Activated T-cell treated with anti-CD3 and anti-CD28 coated beads for 1 hour (primary cell): ENCODE measurements at regions not wholly inside any gene's neighbourhood (a gene's known extent, or its start where the extent isn't known, plus 50 kb on each side); places are given as distances from the start of the nearest gene placed in this dataset.
"Not testable (repeated sequence)": the region's sequence is repeated elsewhere in the genome, so short reads cannot be mapped to it uniquely, and the experiment has no call there.

ENCODE experiments used
- DNase-seq: peaks from one replicate; pipeline ENCODE4 v3.0.0-alpha.2; 2020; ENCODE audit warnings: low read depth

DNA sequence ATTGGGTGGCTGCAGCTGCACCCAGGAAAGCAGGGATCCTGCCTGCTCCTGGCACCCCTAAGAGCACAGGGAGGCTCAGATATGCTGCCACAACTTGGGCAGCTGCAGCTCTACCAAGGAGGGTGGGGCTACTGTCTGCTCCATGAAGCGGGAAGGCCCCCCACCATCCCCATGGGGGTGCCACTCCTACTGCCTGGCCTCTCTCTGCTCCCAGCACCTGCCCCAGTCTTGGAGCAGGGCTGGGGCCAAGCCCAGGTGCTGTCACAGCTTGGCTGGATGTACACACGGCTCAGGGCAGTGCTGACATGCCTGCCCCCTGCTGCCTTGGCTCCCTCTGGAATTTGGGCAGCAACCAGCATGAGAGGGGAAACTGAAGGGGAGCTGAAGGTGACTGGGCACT, 214.7 kb upstream of the PLPPR1 start:
- no peak for DNase-seq

DNA sequence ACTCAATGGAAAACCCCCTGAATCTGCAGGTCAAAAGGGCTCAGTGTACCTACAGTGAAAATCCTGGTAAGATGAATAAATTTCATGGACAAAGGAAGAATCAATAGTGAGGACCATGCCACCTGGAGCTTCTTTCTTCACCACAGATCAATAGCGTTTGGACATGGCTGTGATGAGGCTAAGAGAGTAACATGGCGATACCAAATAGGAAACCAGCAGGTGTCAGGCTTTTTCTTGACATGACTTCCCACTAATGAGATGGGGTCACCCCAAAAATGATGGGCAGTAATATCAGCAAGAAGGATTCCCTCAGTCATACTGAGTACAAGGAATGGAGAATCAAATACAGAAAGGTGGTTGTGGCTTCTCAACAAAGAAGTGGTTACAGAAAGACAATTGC, 208.5 kb upstream of the PLPPR1 start:
- no peak for DNase-seq

- DNase-seq, result not testable (repeated sequence)
Observed at GRCh38 chr9:100833035-100833434, 195.5 kb upstream of the PLPPR1 start.

GRCh38 chr9:100838857-100839256, 189.7 kb upstream of the PLPPR1 start:
- DNase-seq, result no peak

- DNase-seq, result no peak
Observed at GRCh38 chr9:100848726-100849125, 179.8 kb upstream of the PLPPR1 start.

DNA sequence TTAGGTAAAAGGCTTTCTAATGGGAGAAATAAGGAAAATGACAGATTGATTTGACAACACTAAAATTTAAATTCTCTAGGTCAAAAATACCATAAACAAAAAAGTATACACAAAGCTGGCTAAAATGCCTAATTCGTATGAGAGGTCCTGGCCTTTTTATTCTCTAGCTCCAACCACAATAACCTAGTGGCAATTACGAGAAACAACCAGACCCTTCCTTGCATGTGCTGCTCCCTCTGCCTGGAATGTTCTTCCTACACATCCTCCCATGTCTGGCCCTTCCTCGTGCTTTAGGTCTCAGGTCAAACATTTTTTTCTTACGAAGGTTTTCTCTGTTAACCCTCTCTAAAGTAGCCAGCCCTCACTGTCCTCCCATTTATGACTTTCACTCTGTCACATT, 176.4 kb upstream of the PLPPR1 start:
- no peak for DNase-seq

DNA sequence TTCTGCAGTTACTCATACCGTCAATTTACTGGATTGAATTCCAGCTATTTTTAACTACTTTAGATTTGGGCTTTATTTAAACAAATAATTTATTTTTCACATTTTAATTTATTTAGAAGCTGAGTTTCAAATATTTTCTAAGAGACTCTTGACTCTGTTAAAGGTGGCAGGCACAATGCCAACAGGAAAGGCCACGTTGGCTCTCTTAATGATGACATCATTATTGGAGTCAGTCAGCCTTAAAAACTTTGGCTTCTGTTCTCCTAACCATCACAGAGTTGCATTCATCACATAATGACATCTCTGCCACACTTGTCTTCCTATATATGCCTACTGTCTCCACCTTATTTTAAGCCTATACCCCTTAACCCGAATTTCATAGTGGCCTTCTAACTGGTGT, 172.3 kb upstream of the PLPPR1 start:
- no peak for DNase-seq

GRCh38 chr9:100865111-100865510, 163.4 kb upstream of the PLPPR1 start:
- no peak for DNase-seq

- no peak for DNase-seq
Observed at GRCh38 chr9:100865648-100866047, 162.9 kb upstream of the PLPPR1 start.

GRCh38 chr9:100869326-100869725, 159.2 kb upstream of the PLPPR1 start:
- no peak for DNase-seq

DNA sequence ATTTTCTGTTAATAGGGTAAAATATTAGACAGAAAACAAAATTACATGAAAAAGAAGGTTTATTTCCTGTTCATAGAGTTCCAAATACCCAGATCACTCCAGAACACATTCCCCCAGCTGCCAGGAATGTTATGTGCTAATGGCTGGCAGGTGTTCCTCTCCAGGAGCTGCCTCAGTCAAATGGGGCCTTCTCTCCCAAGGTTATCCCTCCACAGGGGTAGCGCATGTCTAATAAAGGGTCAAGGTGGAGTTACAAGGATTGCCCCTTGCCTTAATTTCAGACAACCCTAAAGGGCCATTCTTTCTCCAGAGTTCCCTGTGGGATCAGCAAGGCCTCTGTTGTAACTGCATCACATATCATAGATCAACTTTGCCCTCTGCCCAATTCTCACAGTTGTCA, 148.6 kb upstream of the PLPPR1 start:
- no peak for DNase-seq

- no peak for DNase-seq
Observed at GRCh38 chr9:100880284-100880683, 148.2 kb upstream of the PLPPR1 start.

DNA sequence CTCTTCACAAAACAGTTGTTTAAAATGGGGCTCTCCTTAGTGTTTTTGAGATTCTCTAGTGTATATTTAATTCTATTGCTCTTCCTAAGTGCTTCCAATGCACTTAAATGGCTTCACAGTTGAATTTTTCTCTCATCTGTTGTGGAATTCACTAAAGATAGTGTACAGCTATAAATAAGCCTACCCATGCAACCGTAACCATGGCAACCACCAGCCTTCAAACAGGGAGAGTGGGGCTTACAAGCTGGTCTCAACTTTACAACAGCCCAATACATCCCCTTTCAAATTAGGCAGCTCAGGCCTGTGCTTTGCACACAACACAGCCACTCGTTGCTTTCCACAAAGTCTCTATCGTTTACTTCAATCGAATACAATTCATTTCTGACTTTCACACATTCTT, 144.0 kb upstream of the PLPPR1 start:
- DNase-seq, result no peak

- DNase-seq, result no peak
Observed at GRCh38 chr9:100890321-100890720, 138.2 kb upstream of the PLPPR1 start.

DNA sequence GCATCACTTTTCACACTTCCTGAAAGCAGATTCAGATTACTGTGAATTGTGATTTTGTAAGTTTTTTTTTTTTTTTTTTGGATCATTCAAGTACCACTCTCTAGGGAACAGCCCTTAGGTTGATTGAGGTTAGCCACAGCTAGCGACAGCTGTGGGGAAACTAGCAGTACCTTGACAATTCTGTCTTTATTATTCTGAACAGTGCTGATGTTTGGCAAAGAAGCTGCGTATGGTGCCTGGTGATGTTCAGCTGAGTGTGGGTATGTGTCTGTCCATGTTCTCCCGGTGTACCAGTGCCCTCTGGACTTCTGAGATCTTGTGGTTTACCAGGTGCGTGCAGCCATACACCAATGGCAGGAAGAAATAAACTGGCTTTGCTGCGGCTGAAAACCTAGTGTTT, 117.3 kb upstream of the PLPPR1 start:
- DNase-seq, result no peak

DNA sequence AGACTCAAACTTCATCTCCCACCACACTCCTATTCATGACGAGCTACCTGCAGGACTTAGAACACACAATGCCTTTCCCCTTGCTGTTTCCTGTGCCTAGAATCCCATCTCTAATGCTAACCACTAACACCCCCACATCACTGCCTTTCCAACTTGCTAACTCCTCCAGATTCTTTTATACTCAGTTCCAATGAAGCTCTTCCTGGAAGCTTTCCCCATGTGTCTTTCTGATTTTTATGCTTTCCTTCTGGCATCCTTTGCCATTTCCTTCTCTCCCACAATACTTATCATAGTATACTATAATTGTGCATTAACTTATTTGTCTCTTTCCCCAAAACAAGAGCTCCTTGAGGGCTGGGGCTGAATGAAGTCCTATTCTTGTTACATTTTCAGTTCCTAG, 115.3 kb upstream of the PLPPR1 start:
- DNase-seq, result no peak

- no peak for DNase-seq
Observed at GRCh38 chr9:100914266-100914665, 114.3 kb upstream of the PLPPR1 start.

GRCh38 chr9:100919506-100919905, 109.0 kb upstream of the PLPPR1 start:
- no peak for DNase-seq

GRCh38 chr9:100926366-100926765, 102.2 kb upstream of the PLPPR1 start:
- DNase-seq, result no peak

DNA sequence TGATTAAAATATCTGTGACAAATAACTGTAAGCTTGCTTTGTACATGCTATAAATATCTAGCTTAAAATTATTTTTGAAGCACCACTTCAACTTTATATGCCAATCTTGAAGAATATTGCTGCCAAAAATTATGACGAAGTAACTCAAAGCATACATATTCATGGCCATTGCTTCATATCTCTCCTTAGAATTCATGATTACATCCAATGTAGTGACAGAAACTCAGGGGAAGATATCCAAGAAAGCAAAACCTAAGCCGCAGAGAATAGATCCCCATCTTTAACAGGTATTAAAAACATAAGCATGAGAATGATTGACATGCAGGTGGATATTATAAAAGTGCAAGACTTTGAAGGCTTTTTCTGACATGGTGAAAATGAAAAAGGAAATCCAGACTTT, 100.8 kb upstream of the PLPPR1 start:
- DNase-seq, result no peak

DNA sequence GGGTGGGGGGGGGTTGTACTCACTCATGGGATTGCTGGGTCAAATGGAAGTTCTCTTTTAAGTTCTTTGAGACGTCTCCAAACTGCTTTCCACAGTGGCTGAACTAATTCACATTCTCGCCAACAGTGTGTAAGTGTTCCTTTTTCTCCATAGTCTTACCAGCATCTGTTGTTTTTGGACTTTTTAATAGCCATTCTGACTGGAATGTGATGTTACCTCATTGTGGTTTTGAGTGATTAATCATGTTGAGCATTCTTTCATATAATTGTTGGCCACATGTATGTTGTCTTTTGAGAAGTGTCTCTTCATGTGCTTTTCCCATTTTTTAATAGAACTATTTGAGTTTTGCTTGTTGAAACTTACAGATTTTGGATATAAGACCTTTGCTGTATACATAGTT, 94.9 kb upstream of the PLPPR1 start:
- no peak for DNase-seq

- DNase-seq, result no peak
Observed at GRCh38 chr9:100937382-100937781, 91.1 kb upstream of the PLPPR1 start.

DNA sequence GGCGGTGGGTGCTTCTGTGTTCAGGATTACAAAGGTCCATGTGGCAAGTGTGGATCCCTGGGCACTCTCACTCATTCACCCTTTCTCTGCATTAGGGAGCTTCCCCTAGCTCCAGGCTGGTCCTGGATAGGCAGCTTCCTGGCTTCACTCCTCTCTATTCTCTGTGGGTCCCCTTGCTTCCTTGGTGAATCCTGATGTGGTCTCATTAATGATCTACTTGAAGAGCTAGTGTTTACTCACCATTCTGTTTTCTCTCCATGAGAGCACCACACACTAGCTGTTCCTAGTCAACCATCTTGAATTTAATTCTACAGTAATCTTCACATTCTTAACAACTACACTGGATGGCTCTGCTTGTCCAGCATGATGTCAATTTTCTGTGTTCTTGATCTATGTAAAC, 90.0 kb upstream of the PLPPR1 start:
- DNase-seq, result no peak

- no peak for DNase-seq
Observed at GRCh38 chr9:100939636-100940035, 88.9 kb upstream of the PLPPR1 start.

DNA sequence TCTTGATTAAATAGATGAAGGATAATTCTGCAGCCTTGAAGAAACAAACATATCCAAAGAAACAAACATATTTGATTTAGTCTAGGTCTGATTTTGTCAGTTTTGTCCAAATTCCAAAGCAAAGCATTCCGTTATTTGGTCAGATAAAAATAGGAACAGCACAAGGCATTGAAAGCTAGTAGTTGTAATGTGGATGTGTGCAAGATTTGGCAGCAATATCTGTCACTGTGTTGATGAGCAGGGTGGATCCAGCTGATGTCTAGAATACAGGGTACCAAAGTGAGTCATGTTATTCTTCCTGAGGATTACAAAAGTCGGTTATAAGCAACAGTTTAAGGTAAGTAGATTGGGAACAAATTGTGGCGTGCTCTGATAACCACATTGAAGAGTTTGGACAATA, 69.3 kb upstream of the PLPPR1 start:
- no peak for DNase-seq
